Amygdala (tissue), 56 donors: ENCODE measurements at regions not wholly inside any gene's neighbourhood (a gene's known extent, or its start where the extent isn't known, plus 50 kb on each side); places are given as distances from the start of the nearest gene placed in this dataset.

Experiments
- DNase-seq, 56 donors: peaks; one replicate each; lab custom pipeline; 2025; lab: John Stamatoyannopoulos, UW

DNA sequence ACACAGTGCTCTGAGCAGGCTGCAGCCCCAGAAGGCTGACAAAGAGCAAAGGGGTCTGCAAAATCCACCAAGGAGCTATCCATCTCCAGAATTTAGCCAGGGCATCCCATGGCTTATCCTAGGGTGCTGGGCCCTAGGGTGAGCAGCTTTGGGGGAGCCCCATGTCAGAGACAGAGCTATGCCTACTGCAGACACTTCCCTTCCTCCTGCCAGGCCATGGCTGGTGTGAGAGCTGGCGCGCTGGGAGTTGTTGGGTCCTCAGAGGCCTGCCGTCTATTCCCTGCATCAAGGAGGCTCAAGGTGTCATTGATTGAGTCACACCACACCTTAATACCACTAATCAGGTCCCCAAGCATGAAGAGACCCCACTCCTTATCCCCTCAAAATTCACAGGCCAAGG lies 85.3 kb upstream of the TP53I11 start:
- no peak for DNase-seq

GRCh38 chr11:45036733-45037132 lies 86.0 kb upstream of the TP53I11 start:
- no peak for DNase-seq

DNA sequence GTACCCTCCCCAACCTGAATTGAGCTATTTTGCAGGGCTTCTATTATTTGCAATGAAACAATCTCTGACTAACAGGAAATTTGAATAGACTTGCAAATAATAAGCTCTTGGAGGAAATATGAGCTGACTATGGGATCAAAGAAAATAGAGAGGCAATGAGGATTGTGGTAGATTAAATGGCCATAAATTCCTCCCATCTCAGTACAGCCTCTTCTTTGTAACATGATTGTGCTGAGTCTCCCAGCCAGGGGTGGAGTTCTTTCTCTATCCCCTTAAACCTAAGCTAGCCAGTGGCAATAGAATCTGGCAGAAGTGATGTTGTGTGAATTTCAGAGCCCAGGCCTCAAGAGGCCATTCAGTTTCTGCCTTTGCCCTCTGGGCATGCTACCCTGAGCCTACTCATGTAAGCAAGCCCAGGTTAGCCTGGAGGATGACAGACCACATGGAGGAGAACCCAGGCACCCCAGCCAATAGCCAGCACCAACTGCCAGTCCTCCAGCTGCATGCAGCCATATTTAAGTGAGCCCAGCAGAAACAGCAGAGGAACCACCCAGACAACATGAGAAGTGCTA lies 86.8 kb upstream of the TP53I11 start:
- DNase-seq = no peak

GRCh38 chr11:45038923-45039322 lies 88.2 kb upstream of the TP53I11 start:
- DNase-seq = no peak

- peak in 2 of 56 donors; percentile 11 to 40 for DNase-seq
Observed at GRCh38 chr11:45041596-45041995, 90.9 kb upstream of the TP53I11 start.

DNA sequence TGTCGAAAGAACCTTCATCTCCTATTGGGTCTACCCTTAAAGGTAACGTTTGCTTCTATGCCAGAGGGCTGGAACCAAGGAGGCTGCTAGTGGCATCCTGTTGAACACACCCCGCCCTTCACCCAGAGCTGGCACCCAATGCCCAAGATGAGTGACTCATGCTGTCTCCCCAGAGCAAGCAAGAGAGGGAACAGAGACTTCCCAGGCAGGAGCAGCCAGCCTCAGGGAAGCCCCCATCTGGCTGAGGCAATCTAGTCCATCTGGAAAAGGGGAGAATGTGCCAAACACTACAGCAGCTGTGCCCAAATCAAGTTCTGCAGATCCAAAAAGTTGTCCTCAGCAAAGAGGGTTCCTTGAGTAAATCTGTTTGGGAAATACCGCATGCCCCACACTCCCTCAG lies 91.9 kb upstream of the TP53I11 start:
- peak in 7 of 56 donors; percentile 16 to 30 (median 20) for DNase-seq

GRCh38 chr11:45043755-45044475 lies 93.2 kb upstream of the TP53I11 start:
- no peak for DNase-seq

DNA sequence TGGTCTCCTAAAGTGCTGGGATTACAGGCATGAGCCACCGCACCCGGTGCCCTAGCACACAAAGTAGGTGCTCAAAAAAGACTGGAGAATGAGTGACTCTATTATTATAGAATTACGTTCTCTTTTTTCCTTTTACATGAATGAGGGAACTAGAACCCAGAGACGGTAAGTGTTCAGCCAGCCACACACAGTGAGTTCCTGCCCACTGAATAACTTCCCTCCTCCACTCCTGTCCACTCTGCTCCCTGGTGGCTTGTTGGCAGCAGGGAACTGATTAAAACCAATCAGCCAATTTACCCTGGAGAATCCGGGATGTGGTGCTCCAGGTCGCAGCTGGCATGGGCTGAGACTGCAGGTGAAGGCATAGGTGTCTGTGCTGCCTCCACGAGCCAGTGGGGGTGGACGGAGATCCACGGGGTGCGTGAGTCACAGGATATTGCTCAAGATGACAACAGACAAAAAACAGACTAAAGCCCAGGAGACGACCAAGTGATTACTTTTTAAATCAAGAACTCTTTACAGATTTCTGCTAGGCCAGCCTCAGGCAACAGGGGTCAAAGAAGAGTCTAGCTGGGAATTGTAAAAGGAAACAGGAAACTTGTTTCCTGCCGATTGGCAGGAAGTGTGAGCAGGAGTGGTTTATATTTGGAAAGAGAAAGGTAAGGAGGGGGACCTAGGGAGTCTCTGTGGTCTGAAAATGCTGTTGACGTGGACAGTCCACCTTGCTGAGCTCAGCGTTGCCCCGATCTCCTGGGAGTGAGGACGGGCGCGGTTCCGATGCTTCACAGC lies 95.2 kb upstream of the TP53I11 start:
- peak in 11 of 56 donors; percentile 7 to 33 (median 23) for DNase-seq

GRCh38 chr11:45048313-45048841 lies 97.7 kb upstream of the TP53I11 start:
- no peak for DNase-seq

DNA sequence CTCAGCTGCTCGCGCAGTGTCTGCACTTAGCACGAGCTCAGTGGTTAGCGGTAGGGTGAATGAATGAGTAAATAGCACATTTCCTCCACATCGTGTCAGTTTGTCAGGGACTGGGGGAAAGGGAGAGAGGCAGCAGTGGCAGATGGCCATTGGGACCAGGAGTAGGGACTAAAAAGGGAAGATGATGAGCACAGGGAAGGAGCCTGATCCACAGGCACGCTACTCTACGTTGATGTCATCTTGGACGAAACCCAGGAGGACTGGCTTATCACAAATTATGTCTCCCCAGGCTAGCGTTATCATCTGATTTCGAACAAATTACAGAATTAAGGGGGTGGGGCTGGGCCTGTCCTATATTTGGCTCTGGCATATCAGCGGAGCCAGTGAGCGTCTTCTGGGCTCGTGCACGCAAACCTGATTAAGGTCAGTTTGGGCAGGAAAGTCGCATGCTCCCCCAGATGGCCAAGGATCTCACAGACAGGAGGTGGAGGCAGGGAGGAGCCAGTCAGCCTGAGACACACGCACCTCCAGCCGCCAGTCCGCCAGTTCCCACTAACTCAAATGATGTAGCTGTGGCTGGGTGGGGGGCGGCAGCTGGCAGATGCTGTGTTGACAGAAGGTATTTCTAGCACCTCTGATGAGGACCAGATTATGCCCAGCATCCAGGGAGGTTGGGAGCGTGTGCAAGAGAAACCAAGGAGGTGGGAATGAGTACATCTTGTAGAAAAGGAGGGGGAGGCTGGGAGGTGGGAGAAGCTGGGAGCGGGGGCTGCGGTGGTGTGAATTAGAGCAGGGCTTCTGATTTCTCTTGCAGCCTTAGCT lies 97.4 kb upstream of the PRDM11 start:
- DNase-seq = peak in 8 of 56 donors; percentile 18 to 70 (median 40)

DNA sequence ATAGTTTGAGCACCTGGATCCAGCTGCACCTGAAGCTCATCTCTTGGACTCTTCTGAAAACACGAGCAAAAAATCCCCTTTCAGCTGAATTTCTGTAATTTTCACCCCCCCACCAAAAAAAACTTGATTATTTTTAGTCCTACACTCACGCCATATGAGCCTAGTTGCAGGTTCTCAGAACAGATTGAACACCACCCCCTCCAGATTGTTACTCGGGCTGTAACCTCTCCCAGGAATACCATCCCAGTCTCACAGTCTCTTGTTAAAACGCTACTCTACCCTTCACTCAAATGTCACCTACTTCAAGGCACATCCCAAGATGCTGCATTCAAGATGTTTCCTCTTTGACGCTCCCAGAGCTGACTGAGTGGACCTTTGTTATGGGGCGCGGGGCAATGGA lies 96.3 kb upstream of the PRDM11 start:
- no peak for DNase-seq

DNA sequence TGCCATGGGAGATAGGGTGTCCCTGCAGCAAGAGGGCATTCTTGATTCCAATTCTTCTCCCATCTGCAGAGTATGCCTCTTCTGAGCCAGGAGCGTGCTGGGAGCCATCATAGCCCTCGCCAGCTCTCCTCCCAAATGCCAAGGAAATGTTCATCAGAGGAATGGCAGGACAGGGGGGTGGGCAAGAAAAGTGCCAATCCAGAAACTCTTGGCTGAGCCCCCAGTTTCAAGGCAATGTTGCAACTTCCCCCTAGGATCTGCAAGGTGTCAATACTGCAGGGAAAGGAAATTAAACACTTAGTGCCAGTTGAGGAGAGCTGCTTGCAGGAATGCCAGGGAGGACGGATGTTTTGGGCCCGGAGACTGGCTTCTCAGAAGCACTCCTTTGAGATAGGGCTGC lies 94.8 kb upstream of the PRDM11 start:
- peak in 1 of 56 donors; percentile 12 for DNase-seq

DNA sequence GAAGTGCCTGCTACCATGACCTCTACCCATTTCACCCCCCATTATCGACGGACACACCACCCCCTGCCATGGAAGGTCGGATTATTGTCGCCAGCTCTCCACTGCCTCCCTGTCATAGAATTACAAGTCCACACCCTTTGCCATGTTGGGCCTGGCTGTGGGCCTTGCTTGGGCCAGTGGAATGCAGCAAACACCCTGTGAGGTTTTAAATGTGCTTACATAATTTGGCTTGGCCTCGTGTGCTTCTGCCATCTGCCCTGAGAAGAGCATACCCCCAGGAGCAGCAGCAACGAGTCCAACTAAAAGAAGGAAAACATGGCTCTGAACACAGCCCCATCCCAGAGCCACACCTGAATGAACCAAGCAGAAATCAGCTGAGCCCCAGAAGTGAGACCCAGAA lies 94.1 kb upstream of the PRDM11 start:
- no peak for DNase-seq

DNA sequence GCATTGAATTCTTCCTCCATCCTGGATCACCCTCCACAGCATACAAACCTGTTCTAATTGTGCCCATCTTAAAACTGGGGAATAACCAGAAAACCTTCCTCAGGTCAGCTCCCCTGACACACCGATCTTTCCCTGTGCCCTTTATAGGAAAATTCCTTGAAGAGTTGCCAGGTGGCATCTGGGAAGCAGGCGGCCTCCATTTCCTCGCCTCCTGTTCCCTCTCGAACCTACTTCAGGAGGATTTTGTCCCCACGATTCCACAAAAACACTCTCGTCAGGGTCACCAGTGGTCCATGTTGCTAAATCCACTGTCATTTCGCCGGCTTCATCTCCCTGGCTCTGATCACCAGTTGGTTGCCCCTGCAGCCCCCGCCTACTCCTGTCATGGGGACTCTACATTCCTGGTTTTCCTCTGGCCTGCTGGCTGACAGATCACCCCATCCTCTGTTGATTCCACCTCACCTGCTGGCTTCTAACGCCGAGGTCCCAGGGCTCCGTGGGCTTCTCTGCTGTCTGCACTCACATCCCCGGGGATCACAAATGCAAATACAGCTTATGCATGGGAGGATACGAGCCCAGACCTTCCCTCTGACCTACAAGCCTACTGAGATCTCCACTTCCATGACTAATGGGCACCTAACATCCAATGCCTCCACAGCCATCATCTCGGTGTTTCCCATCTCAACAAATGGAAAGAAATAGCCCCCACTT lies 92.5 kb upstream of the PRDM11 start:
- no peak for DNase-seq

DNA sequence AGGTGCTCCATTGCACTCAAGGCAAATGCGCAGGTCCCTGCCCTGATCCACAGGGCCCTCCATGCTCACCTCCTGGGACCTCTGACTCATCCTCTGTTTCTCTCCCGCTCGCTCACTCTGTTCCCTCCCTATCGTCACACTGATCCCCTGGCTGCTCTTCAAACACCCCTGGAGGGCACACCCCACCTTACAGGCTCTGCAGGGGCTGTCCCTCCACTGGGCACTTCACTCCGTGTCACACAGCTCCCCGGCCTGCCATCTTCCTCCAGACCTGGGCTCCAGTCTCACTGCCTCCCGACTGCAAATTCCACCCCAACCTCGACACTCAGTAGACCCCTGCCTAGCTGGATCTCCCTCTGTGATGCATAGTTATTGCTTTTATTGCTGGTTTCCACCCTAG lies 91.5 kb upstream of the PRDM11 start:
- DNase-seq = no peak

DNA sequence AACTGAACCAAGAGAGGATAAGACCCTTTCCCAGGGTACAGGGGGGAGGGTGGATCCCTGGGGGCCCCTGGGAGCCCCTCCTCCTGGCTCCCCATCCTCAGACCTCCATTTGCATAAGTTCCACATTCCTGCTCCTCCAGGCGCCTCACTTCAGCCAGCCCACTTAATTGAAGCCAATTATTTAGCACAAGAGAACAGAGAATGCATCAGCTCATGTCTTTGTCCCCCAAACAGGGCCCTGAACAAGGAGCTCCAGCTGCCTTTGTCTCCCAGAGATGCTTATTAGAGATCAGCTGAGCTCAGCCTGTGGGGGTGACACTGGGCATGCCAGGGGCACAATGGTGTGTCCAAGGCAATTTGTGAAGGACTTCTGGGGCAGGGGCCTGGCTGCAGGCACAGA lies 89.9 kb upstream of the PRDM11 start:
- no peak for DNase-seq

DNA sequence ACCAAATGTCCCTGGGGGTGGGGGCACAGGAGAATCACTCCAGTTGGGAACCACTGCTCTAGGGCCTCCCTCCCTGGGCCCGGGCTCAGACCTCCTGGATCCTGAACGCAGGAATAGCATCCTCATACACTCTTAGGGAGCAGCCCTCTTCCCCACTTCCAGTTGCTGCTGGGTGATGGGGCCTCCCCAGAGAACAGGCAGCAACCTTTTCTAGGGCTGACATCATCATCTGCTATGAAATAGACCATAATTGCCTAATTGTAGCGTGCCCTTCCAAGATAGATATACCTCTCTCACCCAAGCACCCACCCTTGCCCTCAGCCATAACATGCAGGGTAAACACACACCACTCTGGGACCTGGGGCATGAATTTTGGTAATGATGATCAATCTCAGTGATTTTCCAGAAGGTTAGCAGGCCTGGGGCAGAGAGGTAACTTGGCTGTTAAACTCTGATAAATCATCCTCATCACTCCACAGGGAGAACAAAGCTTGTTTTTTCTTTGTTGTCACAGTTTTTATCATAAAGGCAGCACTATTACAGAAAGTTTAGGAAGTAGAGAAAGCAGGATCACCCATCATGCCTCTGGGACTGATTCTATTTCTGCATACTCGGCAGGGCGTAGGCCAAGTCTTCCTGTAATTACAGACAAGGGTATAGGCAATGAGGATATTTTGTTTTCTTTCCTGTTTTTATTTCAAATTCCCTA lies 88.3 kb upstream of the PRDM11 start:
- DNase-seq = no peak

- no peak for DNase-seq
Observed at GRCh38 chr11:45058647-45058950, 87.8 kb upstream of the PRDM11 start.

GRCh38 chr11:45060707-45061106 lies 85.7 kb upstream of the PRDM11 start:
- no peak for DNase-seq
